NCI-H187 (cell line): ENCODE measurements at regions not wholly inside any gene's neighbourhood (a gene's known extent, or its start where the extent isn't known, plus 50 kb on each side); places are given as distances from the start of the nearest gene placed in this dataset.
"Not testable (repeated sequence)": the region's sequence is repeated elsewhere in the genome, so short reads cannot be mapped to it uniquely, and the experiment has no call there.

Source experiments
- DNase-seq, 2 experiments: peaks; one replicate each; lab custom pipeline; 2025; lab: John Stamatoyannopoulos, UW

DNA sequence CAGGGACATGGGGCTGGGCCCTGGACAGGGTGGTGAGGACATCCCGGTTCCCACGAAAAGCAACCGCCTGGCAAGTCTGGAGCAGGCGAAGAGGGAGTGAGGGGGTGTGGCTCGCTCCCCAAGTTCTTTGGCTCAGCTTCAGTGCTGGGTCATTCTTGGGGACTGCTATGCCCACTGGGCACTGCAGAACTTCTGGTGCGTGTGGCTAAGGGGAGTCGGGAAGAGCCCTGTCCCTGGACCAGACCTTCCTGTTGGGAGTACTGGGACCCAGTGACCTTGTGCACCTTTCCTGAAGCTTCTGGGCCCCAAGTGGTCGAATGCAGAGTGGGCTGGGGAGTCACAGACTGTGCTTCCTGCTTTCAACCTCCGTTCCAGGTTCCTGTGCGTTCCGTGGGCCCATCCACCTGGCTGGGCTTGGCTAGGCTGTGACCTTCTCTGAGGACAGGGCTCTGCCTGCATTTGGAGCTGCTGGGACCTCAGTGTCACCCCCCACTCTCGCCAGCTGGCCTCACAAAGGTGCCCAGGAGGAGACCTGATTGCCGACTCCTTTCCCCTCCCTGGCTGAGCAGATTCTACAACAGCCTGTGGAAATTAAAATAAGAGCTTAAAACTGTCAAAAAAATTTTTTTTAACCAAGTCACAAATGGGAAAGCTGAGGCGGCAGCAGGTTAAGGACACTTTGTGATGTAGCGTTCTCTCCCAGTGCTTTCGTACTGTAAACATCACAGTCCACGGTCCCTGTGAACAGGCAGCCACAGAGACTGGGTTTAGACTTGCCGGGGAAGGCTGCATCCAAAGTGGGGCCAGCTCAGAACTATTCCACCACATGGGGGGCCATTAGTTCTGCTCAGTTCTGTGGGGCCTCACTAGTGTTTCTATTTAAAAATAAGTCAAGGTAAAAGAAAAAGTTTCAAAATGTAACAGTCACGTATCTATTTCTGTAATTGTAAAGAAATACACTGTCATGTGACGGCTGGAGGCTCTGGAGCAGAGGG, 63.8 kb upstream of the WNT7B start:
- DNase-seq = no peak

DNA sequence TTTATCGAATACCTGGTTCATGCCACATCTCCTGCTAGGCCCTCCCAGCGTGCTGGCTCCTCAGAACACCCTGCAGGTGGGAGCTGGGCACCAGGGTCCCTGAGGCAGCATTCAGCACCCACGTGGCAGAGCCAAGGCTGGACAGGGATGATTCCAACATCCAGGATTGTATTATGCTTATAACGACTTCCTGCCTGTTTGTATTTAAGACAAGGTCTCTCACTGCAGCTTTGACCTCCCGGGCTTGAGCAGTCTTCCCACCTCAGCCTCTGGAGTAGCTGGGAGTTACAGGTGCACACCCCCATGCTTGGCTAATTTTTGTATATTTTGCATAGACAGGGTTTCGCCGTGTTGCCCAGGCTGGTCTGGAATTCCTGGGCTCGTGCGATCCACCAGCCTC, 64.7 kb upstream of the WNT7B start:
- DNase-seq = no peak

DNA sequence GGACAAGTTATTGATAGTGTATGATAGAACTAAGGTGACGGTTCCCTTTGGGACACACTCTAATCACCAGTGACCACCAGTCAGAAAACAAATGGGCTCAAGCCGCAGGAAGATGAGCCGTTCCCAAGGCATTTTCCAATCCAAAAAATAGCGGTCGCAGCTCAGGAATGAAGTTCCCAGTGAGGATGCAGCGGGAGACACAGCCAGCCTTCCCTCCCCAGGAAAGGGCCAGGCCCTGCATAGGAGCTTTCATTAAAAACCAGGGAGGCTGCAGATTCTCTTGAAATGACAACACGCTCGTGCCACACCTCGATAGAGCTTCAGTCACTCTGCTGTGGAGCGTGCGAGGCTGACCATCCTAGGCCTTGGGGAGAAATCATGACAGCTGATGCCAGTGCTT, 65.8 kb upstream of the WNT7B start:
- no peak for DNase-seq

DNA sequence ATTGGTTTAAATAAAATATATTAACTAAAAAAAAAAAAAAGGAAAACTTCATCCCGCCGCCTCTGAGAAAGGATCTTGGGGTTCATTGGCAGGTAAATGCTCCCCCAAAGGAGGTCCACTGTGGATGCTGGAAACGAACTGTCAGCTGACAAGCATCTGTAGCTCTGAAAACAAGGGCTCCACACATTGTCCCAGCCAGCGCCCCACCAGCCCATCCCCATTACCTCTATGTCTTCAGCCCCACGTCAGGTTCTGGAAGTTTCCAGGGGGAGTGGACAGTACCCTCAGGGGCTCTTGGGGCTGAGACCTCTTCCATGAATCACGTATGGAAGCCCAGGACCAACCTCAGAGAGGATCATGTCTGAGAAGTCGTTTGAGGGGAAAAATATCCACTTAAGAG, 66.4 kb upstream of the WNT7B start:
- no peak for DNase-seq

DNA sequence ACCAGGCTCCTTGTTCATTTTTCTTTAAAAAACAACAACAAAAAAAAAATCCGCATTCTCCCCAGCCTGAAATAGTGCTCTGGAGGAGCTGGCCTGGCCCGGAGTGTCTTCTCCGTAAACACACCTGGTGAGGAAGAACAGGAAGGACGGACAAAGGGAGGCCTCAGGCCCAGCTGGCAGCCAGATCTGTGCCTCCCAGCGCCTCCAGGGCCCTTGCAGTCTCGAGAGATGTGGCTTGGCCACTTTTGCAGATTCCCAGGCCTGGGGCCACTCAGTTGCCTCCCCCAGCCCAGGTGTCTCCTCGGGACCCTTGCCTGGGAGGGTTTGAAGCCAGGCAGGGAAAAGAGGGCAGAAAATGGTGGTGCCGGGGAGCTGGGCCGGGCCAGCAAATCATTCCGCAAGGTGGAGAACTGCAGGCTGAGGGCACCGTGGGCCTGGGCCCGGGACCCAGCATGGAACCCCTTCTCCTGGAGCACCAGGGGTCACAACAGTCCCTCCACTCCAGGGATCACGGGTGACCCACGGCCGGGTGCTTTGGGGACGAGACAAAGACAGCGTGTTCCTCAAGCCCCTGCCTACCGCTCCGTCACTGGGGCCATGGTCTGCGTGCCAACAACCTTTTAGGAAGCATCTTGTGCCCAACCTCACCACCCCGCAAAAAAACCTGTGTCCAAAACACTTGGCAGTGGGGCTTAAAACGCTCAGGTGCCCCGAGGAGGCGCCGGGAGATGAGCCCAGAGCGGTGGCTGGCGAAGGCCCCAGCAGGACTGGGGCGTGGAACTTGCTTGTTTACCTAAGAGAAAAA, 67.1 kb upstream of the WNT7B start:
- DNase-seq = no peak

DNA sequence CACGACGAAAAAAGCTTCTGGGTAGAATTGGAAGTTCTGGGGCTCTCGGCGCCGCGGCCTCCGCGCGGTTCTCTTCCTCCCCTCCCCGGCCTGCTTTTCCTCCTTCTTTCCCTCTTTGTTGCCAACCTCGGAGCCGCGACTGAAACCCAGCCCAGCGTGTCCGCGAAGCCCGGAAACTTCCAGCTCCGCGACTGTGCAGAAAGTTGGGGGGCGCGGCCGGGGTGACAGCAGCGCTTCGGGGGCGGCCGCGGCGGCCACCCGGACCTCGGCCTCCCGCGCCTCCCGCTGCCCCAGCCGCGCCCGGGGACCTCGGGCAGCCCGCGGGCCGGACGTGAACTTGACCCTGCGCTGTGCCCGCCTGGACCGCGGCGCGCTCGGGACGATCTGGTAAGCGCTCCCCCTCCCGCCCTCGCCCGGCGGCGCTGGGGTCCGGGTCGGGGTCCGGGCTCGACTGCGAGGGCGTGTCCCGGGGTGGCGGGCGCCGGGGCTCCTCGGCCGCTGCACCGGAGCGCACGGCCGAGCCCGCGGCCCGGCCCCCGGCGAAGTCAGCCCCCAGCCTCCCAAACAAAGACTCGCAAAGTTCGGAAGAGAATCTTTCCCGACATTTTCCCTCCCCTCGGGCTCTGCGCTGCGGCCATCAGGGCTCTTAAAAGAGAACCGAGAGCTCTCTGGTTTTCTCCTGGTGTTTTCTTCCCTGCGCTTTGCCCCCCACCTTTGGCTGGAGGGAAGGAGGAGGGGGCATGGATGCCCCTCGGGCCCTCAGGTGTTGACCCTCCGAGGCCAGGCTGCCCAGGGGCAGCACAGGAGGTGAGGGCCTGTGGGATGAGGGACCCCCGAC, 67.9 kb upstream of the WNT7B start:
- no peak for DNase-seq

DNA sequence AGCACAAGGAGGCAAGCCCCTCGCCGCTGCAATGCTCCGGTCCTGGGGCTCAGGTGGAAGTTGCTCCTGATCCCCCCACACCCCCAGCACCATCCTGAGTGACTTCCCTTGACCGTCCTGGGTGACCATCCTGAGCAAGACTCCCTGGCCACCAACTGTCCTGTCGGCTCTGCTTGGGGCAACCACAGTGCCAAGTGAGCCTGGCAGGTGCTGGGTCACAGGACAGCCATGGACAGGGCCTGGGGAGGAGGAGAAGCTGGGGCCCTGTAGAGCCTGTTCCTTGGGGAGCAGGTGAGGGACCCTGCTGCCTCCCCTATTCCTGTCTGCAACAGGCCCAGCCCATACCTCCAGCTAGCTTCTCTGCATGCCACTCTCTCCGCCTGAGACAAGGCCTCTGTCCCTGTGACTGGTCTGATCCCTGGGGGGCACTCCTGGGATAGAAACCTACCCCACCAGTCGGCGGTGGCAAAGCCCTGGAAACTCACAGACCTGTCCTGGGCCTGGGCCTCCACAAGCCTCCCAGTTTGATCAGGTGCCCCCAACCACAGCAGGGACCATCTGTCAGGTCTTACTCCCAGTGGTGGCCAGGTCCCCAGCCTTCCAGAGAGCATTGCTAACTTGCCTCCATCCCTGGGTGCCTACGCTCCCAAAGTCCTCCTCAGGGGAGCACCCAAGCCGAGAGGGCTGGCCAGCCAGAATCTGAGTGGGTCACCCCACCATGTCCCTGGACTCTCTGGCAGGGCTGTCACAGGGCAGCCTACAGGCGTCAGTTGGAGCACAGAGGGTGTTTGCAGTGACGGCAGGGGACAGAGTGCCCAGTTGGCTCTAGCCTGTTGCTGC, 68.7 kb upstream of the WNT7B start:
- no peak for DNase-seq

DNA sequence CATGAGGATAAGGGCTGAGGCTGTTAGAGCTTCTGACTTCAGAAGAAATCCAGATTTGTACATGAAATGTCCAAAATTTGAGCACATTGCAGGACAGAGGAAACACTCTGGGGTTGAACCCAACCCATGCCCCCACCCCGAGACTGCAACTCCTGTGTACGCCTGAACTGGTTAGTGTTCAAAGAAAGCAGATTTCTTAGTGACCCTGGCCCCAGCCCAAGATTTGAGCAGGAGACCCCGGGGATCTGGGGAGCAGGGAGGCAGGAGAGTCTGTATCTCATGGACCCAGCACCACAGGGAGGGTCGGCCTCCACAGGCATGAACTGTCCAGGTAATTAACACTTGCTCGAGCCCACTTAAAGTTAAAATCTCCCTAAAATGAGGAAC, 69.3 kb upstream of the WNT7B start:
- no peak for DNase-seq

DNA sequence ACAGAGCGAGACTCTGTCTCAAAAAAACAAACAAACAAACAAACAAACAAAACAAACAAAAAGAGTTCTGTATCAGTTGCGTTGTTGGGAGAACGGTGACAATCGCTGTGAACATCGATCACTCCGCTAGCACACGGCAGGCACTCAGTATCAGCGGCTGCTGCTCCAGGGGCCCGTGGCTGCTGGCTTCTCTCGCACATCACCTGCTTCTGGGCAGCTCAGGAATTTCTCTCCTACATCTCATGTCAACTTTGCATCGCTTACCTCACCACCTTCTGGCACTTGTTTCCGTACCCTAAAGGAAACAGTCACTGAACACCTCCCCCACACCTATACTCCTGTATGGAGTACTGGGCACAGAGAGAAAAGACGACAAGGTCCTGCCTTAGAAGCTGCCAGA, 70.3 kb upstream of the WNT7B start:
- no peak for DNase-seq

DNA sequence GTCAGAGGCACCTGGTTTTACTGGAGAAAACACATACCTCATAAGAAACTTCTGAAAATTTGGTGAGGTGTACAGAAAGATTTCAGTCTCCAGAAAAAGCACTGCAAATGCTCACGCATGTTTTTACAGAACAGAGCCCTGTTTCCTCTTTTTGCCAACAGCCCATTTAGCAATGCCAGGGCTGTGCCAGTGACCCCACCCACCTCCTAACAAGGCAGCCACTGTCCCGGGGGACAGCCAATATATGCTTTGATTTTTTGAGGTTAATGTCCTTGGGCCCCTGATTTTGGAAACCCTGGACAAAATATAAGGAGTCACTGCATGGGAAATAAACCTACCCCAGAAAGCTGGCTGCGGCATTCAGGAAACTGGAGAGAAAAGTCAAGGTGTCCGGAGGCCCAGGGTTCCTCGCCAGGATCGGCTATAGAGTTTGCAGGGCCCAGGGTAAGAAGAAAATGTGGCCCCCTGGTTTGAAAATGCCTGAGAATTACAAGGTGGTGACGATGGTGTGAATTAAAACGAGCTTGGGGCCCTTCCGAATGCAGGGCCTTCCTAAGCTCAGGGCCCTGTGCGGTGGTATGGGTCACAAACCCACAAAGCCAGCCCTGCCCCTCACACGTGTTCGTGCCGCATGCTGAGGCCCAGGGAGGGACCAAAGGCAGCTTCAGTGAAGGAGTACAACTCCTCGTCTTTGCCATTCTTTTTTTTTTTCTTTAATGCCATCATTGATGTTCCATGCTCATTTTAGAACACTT, 71.1 kb upstream of the WNT7B start:
- DNase-seq = no peak

DNA sequence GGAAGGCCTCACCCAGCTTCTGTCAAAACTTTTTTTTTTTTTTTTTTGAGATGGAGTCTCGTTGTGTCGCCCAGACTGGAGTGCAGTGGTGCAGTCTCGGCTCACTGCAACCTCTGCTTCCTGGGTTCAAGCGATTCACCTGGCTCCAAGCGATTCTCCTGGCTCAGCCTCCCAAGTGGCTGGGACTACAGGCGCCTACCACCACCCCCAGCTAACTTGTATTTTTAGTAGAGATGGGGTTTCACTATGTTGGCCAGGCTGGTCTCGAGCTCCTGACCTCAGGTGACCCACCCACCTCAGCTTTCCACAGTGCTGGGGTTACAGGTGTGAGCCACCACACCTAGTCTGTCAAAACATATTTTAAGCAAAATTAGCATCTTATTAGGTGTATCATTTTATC, 71.7 kb upstream of the WNT7B start:
- not testable (repeated sequence) for DNase-seq

DNA sequence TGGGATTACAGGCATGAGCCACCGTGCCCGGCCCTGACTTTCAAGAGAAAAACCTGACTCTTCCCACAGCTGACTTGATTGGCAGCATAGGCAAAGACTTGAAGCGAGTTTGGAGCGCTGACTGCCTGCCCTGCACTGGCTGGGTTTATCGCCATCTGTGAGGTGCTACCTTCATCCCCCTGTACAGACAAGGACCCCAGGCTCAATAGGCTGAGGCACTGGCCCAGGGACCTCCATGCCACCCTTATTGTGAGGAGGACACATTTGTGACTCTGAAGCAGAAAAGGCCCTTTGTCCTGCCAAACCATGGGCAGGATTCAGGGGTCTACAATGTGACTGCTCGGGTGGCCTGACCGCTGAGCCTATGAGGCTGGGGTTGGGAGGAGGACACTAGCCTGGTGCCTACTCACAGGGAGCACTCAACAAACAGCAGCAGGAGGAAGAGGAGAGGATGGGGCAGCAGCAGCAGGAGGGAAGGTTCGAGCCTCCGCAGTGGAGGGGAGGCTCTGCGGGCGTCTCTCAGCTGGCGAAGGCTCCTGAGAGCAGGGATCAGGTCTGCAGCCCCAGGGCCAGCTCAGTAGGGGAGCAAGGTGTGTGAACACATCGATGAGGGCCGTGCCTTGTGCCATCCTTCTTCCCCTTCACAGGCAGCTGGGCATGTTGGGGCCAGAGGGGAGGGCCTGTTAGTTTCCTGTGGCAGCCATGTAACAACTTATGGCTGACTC, 72.9 kb upstream of the WNT7B start:
- DNase-seq = no peak

DNA sequence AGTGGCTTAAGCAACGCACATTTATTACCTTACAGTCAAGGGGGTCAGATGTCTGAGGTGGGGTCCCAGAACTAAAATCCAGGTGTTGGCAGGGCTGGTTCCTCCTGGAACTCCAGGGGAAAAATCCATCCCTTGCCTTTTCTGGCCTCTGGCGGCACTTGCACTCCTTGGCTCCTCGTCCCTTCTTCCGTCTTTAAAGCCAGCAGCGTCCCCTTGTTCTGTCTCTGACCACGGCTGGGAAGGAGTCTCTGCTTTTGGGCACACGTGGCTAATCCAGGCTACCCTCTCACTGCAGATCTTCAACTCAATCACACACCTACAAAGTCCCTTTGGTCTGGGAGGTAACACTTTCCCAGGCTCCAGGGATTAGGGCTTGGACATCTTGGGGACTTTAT, 73.5 kb upstream of the WNT7B start:
- DNase-seq = no peak

DNA sequence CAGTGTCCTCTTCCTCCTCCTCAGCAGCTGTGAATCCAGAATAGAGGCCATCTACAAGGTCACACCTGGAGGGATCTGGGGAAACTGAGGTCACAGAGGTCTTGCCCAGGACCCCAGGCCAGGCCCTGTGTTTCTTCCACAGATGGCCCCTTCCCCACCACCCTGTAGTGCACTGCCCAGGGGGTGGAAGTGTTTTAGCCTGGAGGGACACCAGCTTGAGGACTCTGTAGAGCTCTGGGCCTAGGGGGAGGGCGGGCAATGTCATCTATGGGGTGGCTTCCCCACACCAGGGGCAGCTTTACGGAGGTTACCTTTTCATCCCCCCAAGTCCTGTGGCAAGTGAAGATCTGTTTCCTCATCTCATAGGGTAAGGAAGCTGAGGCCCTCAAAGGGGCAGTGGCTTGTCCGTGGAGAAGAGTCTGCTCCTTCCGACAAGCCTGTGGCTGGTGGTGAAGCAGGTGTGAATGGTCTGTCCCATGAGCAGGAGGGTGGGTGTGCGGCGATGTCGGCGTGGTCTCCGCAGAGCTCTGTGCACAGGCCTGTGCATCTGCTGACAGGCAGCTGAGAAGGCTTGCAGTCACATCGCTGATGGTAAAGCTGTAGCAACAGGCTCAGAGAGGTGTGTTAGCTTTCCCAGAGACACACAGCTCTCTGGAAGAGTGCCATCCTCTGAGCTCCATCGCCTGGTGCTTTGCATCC, 74.1 kb upstream of the WNT7B start:
- DNase-seq = no peak

DNA sequence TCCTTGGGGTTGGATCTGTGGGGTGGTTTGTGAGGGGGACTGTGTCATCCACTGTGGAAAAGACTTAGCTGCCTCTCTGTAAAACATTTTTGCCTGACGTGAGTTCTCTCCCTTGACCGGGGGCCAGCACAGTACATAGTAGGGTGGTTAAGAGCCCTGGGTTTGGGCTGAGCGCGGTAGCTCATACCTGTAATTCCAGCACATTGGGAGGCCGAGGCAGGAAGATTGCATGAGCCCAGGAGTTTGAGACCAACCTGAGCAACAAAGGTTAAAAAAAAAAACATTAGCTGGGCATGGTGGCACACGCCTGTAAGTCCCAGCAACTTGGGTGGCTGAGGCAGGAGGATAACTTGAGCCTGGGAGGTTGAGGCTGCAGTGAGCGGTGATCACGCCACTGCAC, 74.7 kb upstream of the WNT7B start:
- no peak for DNase-seq

DNA sequence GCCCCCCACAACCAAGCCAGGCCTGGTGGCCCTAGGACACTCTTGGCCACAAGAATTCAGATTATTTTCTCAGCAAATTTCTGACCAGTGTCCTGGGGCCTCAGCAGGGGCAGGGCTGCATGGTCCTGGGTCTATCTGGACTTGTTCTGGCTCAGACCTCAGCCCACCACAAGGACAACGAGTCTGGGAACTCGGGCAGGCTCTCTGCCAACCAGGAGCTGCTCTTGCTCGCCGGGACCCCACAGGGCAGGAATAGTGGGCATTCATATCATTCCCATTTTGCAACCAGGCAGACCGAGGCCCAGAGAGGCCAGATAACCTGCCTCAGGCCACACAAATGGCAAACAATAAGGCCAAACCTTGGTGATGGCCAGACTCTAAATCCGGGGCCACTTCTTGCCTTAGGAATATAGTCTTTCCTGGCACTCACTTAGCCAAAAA, 75.4 kb upstream of the WNT7B start:
- no peak for DNase-seq

DNA sequence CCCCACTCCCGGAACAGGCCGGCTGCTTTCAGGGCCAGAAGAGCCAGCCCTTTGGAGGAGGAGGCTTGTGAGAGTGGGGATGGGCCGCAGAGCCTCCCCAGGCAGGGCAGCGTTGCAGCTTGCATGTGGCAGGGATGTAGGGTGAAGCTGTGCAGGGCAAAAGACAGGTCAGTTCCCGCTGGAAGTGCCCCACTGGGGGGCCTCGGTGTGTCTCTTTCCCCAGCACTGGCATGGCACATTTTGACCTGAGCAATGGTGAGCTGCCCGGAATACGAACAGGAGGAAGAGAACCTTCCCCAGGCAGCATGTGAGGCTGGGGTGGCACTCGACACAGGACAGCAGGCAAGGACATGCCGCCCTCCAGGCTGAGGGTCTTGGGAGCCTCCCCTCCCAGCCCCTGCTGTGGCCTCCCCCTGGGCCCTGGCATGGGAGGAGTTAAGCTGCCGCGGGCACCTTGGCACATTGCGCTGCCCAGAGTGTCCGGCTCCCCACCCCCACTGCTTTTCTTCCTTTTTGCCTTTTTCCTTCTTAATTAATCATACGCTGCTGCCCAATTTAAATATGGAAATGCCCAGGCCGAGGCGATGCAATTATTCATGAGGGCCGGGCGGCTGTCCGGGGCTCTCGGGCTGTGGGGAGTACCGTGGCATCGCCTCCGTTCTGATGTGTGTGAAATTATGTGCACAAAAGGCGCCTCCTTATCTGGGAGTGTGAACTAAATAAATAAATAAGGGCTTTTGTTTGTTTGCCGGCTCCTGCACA, 76.0 kb upstream of the WNT7B start:
- no peak for DNase-seq

DNA sequence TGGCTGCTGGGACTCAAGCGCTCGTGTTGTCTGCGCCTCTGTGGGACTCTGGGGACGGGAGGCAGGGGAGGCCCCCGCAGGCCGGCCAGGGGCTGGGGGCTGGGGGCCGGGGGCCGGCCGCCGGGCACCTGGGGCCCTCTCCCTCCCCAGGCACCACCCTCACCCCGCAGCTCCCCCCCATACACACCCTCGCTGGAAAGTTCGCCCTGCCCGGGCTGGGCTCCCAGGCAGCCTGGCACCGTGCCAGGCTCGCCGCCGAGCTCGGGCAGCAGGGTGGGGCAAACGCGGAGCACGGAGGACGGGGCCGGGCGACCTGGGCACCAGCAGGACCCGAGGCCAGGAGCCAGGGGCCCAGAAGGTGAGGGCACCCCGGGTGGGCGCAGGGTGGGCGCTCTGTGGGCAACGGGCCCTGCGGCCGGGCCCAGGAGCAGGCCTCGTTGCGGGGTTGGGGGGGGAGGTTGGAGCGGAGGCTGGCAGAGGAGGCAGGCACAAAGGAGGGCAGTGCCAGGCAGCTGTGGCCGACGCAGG, 76.7 kb upstream of the WNT7B start:
- DNase-seq = no peak
